Endothelial cell of umbilical vein (primary cell): ENCODE measurements at regions not wholly inside any gene's neighbourhood (a gene's known extent, or its start where the extent isn't known, plus 50 kb on each side); places are given as distances from the start of the nearest gene placed in this dataset.

Experiments
- CTCF ChIP-seq, 2 donors: IDR thresholded peaks; 1 replicate in 1 of 2; 2 replicates in 1 of 2; pipeline ENCODE4 v1.5.1; 2011; ENCODE audit warnings: low read length in 2 of 2, mild to moderate bottlenecking in 2 of 2, moderate library complexity in 2 of 2, control low read depth in 1 of 2, inconsistent platforms in 1 of 2, low read depth in 1 of 2; ENCODE audit not compliant: insufficient read depth in 1 of 2; ENCODE audit errors: extremely low read depth in 1 of 2
- FOS ChIP-seq: IDR thresholded peaks from 2 replicates; pipeline ENCODE4 v1.6.1; 2011; ENCODE audit warnings: mild to moderate bottlenecking, low read length, moderate library complexity, borderline replicate concordance; ENCODE audit not compliant: insufficient read depth
- MAX ChIP-seq: IDR thresholded peaks from 2 replicates; pipeline ENCODE4 v1.6.1; 2011; ENCODE audit not compliant: insufficient read depth, insufficient read length
- MYC ChIP-seq: IDR thresholded peaks from one replicate; pipeline ENCODE4 v1.6.1; 2011; ENCODE audit warnings: mild to moderate bottlenecking, low read depth, low read length
- POLR2A ChIP-seq: IDR thresholded peaks from 2 replicates; pipeline ENCODE4 v1.6.1; 2012; ENCODE audit warnings: low read depth, mild to moderate bottlenecking, control low read depth, low read length
- POLR2AphosphoS5 ChIP-seq: IDR thresholded peaks from 2 replicates; pipeline ENCODE4 v1.6.1; 2012; ENCODE audit warnings: low read depth, mild to moderate bottlenecking, control low read depth, low read length, moderate library complexity; ENCODE audit not compliant: insufficient read depth

GRCh38 chr9:118083161-118083560 is 379.0 kb downstream of the TLR4 start:
- TF ChIP-seq CTCF (IDR thresholded peaks at IDR 0.05; ENCODE audit: extremely low read depth in 1 of 2, insufficient read depth in 1 of 2, low read depth in 1 of 2, low read length in 2 of 2) (no peak), POLR2A (no peak), MAX (no peak), FOS (no peak), MYC (no peak), POLR2AphosphoS5 (no peak)
